Karpas-422 (cell line): ENCODE measurements at regions not wholly inside any gene's neighbourhood (a gene's known extent, or its start where the extent isn't known, plus 50 kb on each side); places are given as distances from the start of the nearest gene placed in this dataset.

Experiments
- DNase-seq: peaks from one replicate; pipeline ENCODE4 v3.0.0-alpha.2; 2015
- H2AFZ ChIP-seq: fragments of 200-600 bp; sonication (generic); 2 replicates; pipeline ENCODE4 v1.6.1; 2014; ENCODE audit warnings: antibody characterized with exemption, low read length, mixed read lengths
- H3K27ac ChIP-seq: fragments of 200-600 bp; sonication (generic); 2 replicates; pipeline ENCODE4 v1.5.1; 2014; ENCODE audit warnings: mild to moderate bottlenecking, low read length, moderate library complexity
- H3K27me3 ChIP-seq: fragments of 200-600 bp; sonication (generic); 2 replicates; pipeline ENCODE4 v1.6.1; 2014; ENCODE audit warnings: low read length, mixed read lengths
- H3K36me3 ChIP-seq: fragments of 200-600 bp; sonication (generic); 2 replicates; pipeline ENCODE4 v1.6.1; 2014; ENCODE audit warnings: low read length, mixed read lengths; ENCODE audit not compliant: insufficient read depth
- H3K4me1 ChIP-seq: fragments of 200-600 bp; sonication (generic); 2 replicates; pipeline ENCODE4 v1.6.1; 2014; ENCODE audit warnings: mild to moderate bottlenecking, low read length, mixed read lengths
- H3K4me2 ChIP-seq: fragments of 200-600 bp; sonication (generic); 2 replicates; pipeline ENCODE4 v1.6.1; 2014; ENCODE audit warnings: low read length, low read depth, mild to moderate bottlenecking; ENCODE audit not compliant: poor library complexity, severe bottlenecking
- H3K4me3 ChIP-seq: fragments of 200-600 bp; sonication (generic); 2 replicates; pipeline ENCODE4 v1.5.1; 2014; ENCODE audit warnings: mild to moderate bottlenecking, antibody characterized with exemption, low read length, mixed read lengths
- H3K79me2 ChIP-seq: fragments of 200-600 bp; sonication (generic); 2 replicates; pipeline ENCODE4 v1.6.1; 2014; ENCODE audit warnings: mild to moderate bottlenecking, low read length, mixed read lengths
- H3K9ac ChIP-seq: fragments of 200-600 bp; sonication (generic); 2 replicates; pipeline ENCODE4 v1.6.0; 2014; ENCODE audit warnings: low read length
- H3K9me2 ChIP-seq: fragments of 200-600 bp; sonication (generic), shearing (Covaris generic); replicated peaks from 2 replicates; pipeline ENCODE4 v1.6.0; 2014; ENCODE audit warnings: mild to moderate bottlenecking, low read length, moderate library complexity; ENCODE audit not compliant: insufficient read depth
- H3K9me3 ChIP-seq: fragments of 300-700, 200-600 bp; sonication (generic); 2 replicates; pipeline ENCODE4 v1.6.1; 2014; ENCODE audit warnings: low read length, mixed read lengths
- H4K20me1 ChIP-seq: fragments of 200-600 bp; sonication (generic); 2 replicates; pipeline ENCODE4 v1.6.1; 2014; ENCODE audit warnings: mild to moderate bottlenecking, antibody characterized with exemption, low read length, low read depth; ENCODE audit not compliant: insufficient read depth

GRCh38 chr7:46387646-46388045, 466.6 kb upstream of the IGFBP3 start:
- H3K4me2 ChIP-seq: no peak overlapping the region
- no peaks in the 10 kb centered on the region for H3K4me1 ChIP-seq
- H3K27ac ChIP-seq: no peak overlapping the region
- no peaks in the 10 kb centered on the region; the same call in 1 of the 2 replicates for H3K27me3 ChIP-seq
- H3K9me3 ChIP-seq: no peaks in the 10 kb centered on the region
- no peaks in the 10 kb centered on the region for H3K9me2 ChIP-seq
- DNase-seq: no peak
- no peak overlapping the region for H2AFZ ChIP-seq
- H3K36me3 ChIP-seq: no peaks in the 10 kb centered on the region
- no peak overlapping the region for H3K4me3 ChIP-seq
- no peaks in the 10 kb centered on the region for H3K79me2 ChIP-seq
- H4K20me1 ChIP-seq: no peaks in the 10 kb centered on the region
- no peak overlapping the region for H3K9ac ChIP-seq

GRCh38 chr7:46386428-46387399, 465.6 kb upstream of the IGFBP3 start:
- Histone ChIP-seq H2AFZ (no peak overlapping the region), H3K9ac (no peak overlapping the region)

GRCh38 chr7:46385662-46386309, 464.7 kb upstream of the IGFBP3 start:
- Histone ChIP-seq H3K27me3 (no peaks in the 10 kb centered on the region; the same call in 1 of the 2 replicates), H3K79me2 (no peaks in the 10 kb centered on the region), H3K27ac (no peak overlapping the region), H2AFZ (no peak overlapping the region), H3K4me2 (no peak overlapping the region), H3K36me3 (no peaks in the 10 kb centered on the region), H3K9me3 (no peaks in the 10 kb centered on the region), H3K9ac (no peak overlapping the region), H3K4me3 (no peak overlapping the region), H4K20me1 (no peaks in the 10 kb centered on the region), H3K4me1 (no peaks in the 10 kb centered on the region), H3K9me2 (no peaks in the 10 kb centered on the region)
- DNase-seq: no peak

More at GRCh38 chr7:46386428-46387399, 465.6 kb upstream of the IGFBP3 start:
- no peak overlapping the region for H3K4me3 ChIP-seq
- H3K9me3 ChIP-seq: no peaks in the 10 kb centered on the region
- H3K79me2 ChIP-seq: no peaks in the 10 kb centered on the region
- H3K27me3 ChIP-seq: no peaks in the 10 kb centered on the region; the same call in 1 of the 2 replicates
- H3K4me2 ChIP-seq: no peak overlapping the region
- H3K36me3 ChIP-seq: no peaks in the 10 kb centered on the region
- H3K4me1 ChIP-seq: no peaks in the 10 kb centered on the region
- H3K9me2 ChIP-seq: no peaks in the 10 kb centered on the region
- H4K20me1 ChIP-seq: no peaks in the 10 kb centered on the region
- H3K27ac ChIP-seq: no peak overlapping the region
- no peak for DNase-seq

GRCh38 chr7:46383605-46384004, 462.5 kb upstream of the IGFBP3 start:
- no peak overlapping the region for H3K4me3 ChIP-seq
- no peaks in the 10 kb centered on the region for H3K36me3 ChIP-seq
- H3K27ac ChIP-seq: no peak overlapping the region
- no peaks in the 10 kb centered on the region for H3K79me2 ChIP-seq
- no peaks in the 10 kb centered on the region for H3K9me2 ChIP-seq
- H4K20me1 ChIP-seq: no peaks in the 10 kb centered on the region
- peak; percentile 25 for DNase-seq
- no peaks in the 10 kb centered on the region for H3K9me3 ChIP-seq
- H3K4me1 ChIP-seq: no peaks in the 10 kb centered on the region
- H2AFZ ChIP-seq: no peak overlapping the region
- H3K4me2 ChIP-seq: no peak overlapping the region
- no peak overlapping the region for H3K9ac ChIP-seq
- no peaks in the 10 kb centered on the region for H3K27me3 ChIP-seq

- Histone ChIP-seq H2AFZ (no peak overlapping the region), H3K4me3 (no peak overlapping the region), H3K9me3 (no peaks in the 10 kb centered on the region), H3K36me3 (no peaks in the 10 kb centered on the region), H3K27me3 (no peaks in the 10 kb centered on the region), H3K9ac (no peak overlapping the region), H4K20me1 (no peaks in the 10 kb centered on the region), H3K27ac (no peak overlapping the region), H3K79me2 (no peaks in the 10 kb centered on the region), H3K9me2 (0 out of 2 replicates have a peak, but pooled peaks cover 3% of the 10 kb centered on the region), H3K4me2 (no peak overlapping the region), H3K4me1 (no peaks in the 10 kb centered on the region)
- DNase-seq: peak; percentile 23
Measured at GRCh38 chr7:46369933-46370654, 449.0 kb upstream of the IGFBP3 start.

GRCh38 chr7:46368871-46369270, 447.8 kb upstream of the IGFBP3 start:
- Histone ChIP-seq H3K27ac (no peak overlapping the region), H3K9me2 (0 out of 2 replicates have a peak, but pooled peaks cover 3% of the 10 kb centered on the region), H3K9ac (no peak overlapping the region), H3K9me3 (no peaks in the 10 kb centered on the region), H3K36me3 (no peaks in the 10 kb centered on the region), H3K4me1 (no peaks in the 10 kb centered on the region), H3K4me2 (no peak overlapping the region), H3K27me3 (no peaks in the 10 kb centered on the region), H2AFZ (no peak overlapping the region), H3K4me3 (no peak overlapping the region), H4K20me1 (no peaks in the 10 kb centered on the region), H3K79me2 (no peaks in the 10 kb centered on the region)
- DNase-seq: peak; percentile 14

- H3K4me1 ChIP-seq: no peaks in the 10 kb centered on the region
- no peaks in the 10 kb centered on the region for H4K20me1 ChIP-seq
- H3K36me3 ChIP-seq: no peaks in the 10 kb centered on the region
- no peak overlapping the region for H3K9ac ChIP-seq
- no peak overlapping the region for H2AFZ ChIP-seq
- no peak overlapping the region for H3K27ac ChIP-seq
- H3K9me2 ChIP-seq: no peaks in the 10 kb centered on the region
- H3K4me2 ChIP-seq: no peak overlapping the region
- no peak for DNase-seq
- H3K27me3 ChIP-seq: no peaks in the 10 kb centered on the region
- no peaks in the 10 kb centered on the region for H3K79me2 ChIP-seq
- H3K9me3 ChIP-seq: no peaks in the 10 kb centered on the region
- no peak overlapping the region for H3K4me3 ChIP-seq
Measured at GRCh38 chr7:46366526-46366925, 445.5 kb upstream of the IGFBP3 start.

GRCh38 chr7:46363688-46364087, 442.6 kb upstream of the IGFBP3 start:
- H3K4me2 ChIP-seq: no peak overlapping the region
- no peaks in the 10 kb centered on the region for H3K9me2 ChIP-seq
- no peaks in the 10 kb centered on the region for H3K4me1 ChIP-seq
- no peak overlapping the region for H2AFZ ChIP-seq
- no peak for DNase-seq
- no peak overlapping the region for H3K27ac ChIP-seq
- H3K36me3 ChIP-seq: no peaks in the 10 kb centered on the region
- H3K4me3 ChIP-seq: no peak overlapping the region
- no peaks in the 10 kb centered on the region for H3K9me3 ChIP-seq
- H4K20me1 ChIP-seq: no peaks in the 10 kb centered on the region
- no peaks in the 10 kb centered on the region for H3K79me2 ChIP-seq
- H3K9ac ChIP-seq: no peak overlapping the region
- no peaks in the 10 kb centered on the region for H3K27me3 ChIP-seq
